NCI-H2081 treated with DMSO at 0.1 percent for 48 hours (cell line): ENCODE measurements at regions not wholly inside any gene's neighbourhood (a gene's known extent, or its start where the extent isn't known, plus 50 kb on each side); places are given as distances from the start of the nearest gene placed in this dataset.
"Not testable (repeated sequence)": the region's sequence is repeated elsewhere in the genome, so short reads cannot be mapped to it uniquely, and the experiment has no call there.

Experiments used
- DNase-seq: peaks from one replicate; lab custom pipeline; 2025; lab: John Stamatoyannopoulos, UW

DNA sequence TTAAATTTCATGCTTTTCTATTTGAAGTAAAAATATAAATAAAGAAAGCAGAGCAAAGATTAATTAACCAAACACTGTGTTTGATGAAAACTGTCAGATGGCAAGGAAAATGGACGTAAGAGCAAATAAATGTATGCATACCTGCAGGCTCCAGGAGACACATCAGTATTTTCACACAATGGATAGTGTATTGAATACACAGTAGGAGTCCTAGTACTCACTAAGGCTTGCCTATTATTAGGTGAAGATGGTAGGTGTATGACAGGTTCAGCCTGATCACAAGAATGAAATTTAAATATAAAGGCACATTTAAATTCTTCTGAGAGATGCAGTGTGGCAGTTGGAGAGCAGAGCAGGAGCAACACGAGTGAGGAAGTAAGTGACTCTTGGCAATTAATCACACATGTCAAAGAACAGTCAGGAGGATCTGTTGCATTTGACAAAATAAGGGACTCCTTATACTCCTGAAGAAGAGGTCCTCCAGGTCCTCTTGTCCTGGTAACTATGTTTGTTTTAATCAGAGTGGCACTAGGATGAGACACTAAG, 106.0 kb upstream of the NDST4 start:
- DNase-seq: no peak

- no peak for DNase-seq
Observed at GRCh38 chr4:115215935-115216334, 102.5 kb upstream of the NDST4 start.

DNA sequence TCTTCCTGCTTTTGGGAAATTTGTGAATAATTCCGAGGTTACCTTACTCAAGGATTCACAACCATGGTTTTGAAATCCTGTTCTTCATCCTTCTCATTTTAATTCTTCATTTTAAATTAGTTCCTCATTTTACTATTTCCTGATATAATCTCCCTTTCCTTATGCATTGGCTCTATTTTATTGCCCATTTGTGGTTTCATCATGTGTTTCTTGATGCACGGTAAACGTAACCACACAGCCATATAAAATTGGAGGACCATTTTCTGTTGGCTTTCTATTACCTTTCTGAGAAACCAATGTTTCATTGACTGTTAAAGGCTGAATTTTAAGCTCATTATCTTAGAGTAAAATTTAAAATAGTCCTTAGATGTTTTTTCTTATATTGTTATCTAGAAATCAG, 100.3 kb upstream of the NDST4 start:
- DNase-seq: no peak

DNA sequence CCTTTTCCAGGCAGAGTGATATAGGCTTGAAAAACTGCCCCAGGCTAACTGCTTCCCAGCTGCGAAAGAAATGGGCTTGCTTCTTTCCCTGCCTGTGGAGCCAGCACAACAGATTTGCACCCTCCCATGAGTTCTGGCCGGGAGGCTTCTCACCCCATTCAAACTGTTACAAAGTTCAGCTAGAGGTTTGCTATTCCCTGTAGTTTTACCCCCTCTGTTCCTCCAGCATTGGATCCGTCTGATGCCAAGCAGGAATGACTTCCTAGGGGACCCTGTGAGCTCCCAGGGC, 87.6 kb upstream of the NDST4 start:
- DNase-seq: no peak

DNA sequence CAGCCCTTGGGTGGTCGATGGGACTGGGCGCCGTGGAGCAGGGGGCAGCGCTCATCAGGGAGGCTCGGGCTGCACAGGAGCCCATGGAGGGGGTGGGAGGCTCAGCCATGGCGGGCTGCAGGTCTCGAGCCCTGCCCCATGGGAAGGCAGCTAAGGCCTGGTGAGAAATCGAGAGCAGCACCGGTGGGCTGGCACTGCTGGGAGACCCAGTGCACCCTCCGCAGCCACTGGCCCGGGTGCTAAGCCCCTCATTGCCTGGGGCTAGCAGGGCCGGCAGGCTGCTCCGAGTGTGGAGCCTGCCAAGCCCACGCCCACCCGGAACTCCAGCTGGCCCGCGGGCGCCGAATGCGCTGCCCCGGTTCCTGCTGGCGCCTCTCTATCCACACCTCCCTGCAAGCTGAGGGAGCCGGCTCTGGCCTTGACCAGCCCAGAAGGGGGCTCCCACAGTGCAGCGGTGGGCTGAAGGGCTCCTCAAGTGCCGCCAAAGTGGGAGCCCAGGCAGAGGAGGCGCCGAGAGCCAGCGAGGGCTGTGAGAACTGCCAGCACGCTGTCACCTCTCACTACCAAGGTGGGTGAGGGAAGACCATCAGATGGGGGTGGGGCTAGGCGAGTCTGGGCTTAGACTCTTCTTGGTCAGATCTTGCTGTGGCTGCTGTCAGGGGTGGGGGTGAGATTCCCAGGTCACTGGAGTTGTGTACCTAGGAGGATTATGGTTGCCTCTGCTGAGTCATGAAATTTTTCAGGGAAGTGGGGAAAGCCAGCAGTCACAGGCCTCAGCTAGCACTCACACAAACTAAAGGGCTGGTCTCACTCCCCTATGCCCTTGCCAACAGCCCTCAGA, 87.0 kb upstream of the NDST4 start:
- DNase-seq: not testable (repeated sequence)

DNA sequence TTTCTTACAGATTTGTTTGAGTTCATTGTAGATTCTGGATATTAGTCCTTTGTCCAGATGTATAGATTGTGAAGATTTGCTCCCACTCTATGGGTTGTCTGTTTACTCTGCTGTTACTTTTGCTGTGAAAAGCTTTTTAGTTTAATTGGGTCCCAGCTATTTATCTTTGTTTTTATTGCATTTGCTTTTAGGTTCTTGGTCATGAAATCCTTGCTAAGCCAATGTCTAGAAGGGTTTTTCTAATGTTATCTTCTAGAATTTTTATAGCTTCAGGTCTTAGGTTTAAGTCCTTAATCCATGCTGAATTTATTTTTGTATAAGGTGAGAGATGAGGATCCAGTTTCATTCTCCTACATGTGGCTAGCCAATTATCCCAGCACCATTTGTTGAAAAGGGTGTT, 81.2 kb upstream of the NDST4 start:
- not testable (repeated sequence) for DNase-seq

DNA sequence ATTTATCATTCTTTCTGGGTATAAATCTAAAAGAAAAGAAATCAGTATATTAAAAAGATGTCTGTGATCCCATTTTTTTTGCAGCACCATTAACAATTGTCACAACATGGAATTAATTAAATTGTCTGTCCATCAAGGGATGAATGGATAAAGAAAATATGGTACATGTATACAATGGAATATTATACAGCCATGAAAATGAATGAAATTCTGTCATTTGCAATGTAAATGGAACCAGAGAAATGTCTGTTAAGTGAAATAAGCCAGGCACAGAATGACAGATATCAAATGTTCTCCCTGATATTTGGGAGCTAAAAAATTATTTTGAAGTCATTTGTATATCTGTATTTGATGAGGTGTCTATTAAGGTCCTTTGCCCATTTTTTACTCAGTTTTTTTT, 77.1 kb upstream of the NDST4 start:
- no peak for DNase-seq

GRCh38 chr4:115187136-115187535, 73.7 kb upstream of the NDST4 start:
- no peak for DNase-seq

GRCh38 chr4:115179438-115180062, 66.1 kb upstream of the NDST4 start:
- not testable (repeated sequence) for DNase-seq

- DNase-seq: not testable (repeated sequence)
Observed at GRCh38 chr4:115178687-115179086, 65.3 kb upstream of the NDST4 start.

DNA sequence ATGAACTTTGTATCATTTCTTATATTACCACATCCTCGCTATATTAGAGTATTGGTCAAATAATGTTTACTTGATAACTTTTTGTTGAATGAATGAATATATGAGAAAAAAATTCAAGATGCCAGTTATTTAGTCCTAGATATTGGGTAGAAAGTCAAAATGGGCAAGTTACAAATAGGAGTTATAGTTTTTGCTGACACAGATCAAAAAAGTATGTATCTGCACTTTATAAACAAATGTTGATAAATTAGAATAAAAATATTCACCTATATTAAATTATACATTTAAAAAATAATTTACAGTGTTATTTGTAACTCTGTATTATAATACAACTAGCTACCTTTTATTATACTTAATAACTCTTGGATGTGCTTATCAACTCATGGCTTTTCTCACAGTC, 57.8 kb upstream of the NDST4 start:
- no peak for DNase-seq

DNA sequence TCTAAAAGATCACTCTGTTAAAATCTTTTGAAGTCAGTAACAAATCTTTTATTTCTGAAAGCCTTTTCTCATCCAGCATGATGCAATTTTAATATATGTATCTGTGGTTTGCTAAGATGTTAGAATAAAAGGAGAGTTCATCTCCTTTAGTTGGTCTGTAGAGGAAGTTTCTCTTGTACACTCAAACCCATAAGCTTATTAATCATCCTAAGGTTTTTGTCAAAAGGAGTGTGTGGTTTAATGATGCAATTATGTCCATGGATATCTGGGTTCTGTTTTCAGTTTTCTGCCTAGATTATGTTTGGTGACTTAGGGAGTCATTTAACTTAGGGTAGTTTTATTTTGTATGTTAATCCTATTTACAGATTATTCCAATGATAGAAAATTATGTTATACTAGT, 52.1 kb upstream of the NDST4 start:
- no peak for DNase-seq
